ENCODE measurements at regions not wholly inside any gene's neighbourhood (a gene's known extent, or its start where the extent isn't known, plus 50 kb on each side); places are given as distances from the start of the nearest gene placed in this dataset.

DNA sequence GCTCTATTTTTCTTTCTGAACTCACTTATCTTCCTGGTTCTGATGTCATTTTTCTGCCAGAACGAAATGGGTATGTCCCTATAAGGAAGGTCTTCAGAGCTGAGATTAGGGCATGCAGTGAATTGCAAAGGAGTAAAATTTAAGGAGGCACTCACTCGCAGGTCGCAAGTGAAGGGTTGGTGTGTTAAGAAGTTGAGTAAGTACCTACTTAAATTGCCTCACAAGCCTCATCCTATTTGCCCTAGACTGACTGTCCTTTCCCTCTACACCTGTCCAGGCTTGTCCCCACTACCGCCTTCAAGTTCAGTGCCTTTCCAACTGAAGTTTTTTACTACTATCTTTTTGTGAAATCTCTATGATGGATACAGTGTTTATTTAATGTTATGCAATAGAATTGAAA lies 191.5 kb downstream of the AHR start:
- TF ChIP-seq, protein P1, sequence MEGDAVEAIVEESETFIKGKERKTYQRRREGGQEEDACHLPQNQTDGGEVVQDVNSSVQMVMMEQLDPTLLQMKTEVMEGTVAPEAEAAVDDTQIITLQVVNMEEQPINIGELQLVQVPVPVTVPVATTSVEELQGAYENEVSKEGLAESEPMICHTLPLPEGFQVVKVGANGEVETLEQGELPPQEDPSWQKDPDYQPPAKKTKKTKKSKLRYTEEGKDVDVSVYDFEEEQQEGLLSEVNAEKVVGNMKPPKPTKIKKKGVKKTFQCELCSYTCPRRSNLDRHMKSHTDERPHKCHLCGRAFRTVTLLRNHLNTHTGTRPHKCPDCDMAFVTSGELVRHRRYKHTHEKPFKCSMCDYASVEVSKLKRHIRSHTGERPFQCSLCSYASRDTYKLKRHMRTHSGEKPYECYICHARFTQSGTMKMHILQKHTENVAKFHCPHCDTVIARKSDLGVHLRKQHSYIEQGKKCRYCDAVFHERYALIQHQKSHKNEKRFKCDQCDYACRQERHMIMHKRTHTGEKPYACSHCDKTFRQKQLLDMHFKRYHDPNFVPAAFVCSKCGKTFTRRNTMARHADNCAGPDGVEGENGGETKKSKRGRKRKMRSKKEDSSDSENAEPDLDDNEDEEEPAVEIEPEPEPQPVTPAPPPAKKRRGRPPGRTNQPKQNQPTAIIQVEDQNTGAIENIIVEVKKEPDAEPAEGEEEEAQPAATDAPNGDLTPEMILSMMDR (IDR thresholded peaks at IDR 0.05) = no peak
- no peak for TF ChIP-seq POLR2A (IDR thresholded peaks at IDR 0.05)
